ENCODE measurements at regions not wholly inside any gene's neighbourhood (a gene's known extent, or its start where the extent isn't known, plus 50 kb on each side); places are given as distances from the start of the nearest gene placed in this dataset.
"Not testable (repeated sequence)": the region's sequence is repeated elsewhere in the genome, so short reads cannot be mapped to it uniquely, and the experiment has no call there.

- DNase-seq (ENCODE audit: low read depth in 3 of 3, low spot score in 1 of 3) = no peak
Measured at GRCh38 chr10:130711072-130711471, 574.9 kb downstream of the GLRX3 start.

- no peak for DNase-seq (ENCODE audit: low read depth in 3 of 3, low spot score in 1 of 3)
Measured at GRCh38 chr10:130713135-130713534, 576.9 kb downstream of the GLRX3 start.

GRCh38 chr10:130713731-130714130, 577.5 kb downstream of the GLRX3 start:
- no peak for DNase-seq (ENCODE audit: low read depth in 3 of 3, low spot score in 1 of 3)

- no peak for DNase-seq (ENCODE audit: low read depth in 3 of 3, low spot score in 1 of 3)
Measured at GRCh38 chr10:130714742-130715467, 578.7 kb downstream of the GLRX3 start.

DNA sequence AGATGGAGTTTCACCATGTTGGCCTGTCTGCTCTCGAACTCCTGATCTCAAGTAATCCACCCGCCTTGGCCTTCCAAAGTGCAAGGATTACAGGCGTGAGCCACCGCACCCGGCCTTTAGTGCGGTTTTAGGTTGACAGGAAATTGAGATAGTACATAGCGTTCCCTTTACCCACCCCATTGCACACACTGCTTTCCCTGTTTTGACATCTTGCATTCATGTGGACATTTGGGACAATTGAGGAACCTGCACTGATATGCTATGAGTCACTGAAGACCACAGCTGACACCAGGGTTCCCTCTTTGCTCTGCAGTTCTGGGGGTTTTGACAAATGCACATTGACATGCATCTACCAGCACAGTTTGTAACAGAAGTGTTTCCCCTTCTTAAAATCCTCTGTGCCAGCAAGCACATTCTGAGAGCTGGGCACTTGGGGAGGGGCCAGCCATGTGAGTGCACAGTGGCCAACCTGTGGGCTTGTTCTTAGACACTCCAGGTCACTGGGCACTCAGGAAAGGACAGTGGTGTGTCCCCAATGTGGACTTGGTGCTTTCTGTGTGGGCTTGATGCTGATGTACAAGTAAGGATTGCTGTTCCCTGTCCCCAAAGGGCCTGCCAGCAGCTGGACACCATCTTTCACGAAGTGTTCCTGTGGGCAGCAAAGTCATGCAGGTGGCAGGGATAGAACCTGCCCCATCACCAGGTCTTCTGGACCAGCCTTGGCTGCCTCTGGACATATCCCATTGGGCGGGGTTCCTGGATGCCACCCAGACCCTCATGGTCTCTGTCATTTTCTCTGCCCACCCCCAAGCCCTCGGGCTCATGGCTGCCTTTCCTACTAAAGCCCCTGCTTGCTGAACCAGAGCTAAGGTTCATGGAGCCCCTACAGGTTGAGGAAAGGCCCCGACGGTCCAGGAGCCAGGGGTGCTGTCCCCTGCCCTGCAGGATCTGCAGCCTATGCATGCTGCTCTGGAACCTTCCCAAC, 579.8 kb downstream of the GLRX3 start:
- no peak for DNase-seq (ENCODE audit: low read depth in 3 of 3, low spot score in 1 of 3)

- DNase-seq (ENCODE audit: low read depth in 3 of 3, low spot score in 1 of 3) = no peak
Measured at GRCh38 chr10:130717083-130717482, 580.9 kb downstream of the GLRX3 start.

GRCh38 chr10:130718744-130719447, 582.7 kb downstream of the GLRX3 start:
- not testable (repeated sequence) for DNase-seq (ENCODE audit: low read depth in 3 of 3, low spot score in 1 of 3)

DNA sequence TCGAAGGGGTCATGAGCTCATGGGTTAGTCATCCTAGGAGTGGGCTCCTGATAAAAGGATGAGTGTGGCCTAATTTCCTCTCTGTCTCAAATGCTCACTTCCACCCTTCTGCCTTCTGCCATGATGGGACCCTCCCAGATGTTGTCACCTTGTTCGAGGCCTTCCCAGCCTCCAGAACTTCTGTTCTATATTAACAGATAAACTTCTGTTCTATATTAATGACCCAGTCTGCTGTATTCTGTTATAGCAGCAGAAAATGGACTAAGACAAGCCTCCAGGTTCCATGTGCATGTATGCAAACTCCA, 583.2 kb downstream of the GLRX3 start:
- DNase-seq (ENCODE audit: low read depth in 3 of 3, low spot score in 1 of 3) = no peak

DNA sequence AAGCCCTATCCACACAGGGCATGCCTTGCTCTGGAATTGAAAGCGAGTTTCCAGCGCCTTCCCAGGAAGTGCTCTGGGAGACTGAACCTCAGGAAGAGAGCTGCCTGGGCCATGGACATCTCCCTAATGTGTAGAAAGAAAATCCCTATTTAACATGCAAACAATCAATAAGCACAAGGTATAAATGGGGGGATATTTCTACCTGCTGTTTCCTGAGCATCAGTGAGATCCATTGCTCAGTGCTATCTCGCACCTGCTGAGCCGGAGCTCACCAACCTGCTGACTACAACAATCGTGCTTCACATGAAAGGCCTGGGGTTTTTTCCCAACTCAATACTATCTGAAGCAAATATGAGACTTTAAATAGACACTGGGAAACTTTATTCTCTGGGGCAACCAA, 584.0 kb downstream of the GLRX3 start:
- no peak for DNase-seq (ENCODE audit: low read depth in 3 of 3, low spot score in 1 of 3)

DNA sequence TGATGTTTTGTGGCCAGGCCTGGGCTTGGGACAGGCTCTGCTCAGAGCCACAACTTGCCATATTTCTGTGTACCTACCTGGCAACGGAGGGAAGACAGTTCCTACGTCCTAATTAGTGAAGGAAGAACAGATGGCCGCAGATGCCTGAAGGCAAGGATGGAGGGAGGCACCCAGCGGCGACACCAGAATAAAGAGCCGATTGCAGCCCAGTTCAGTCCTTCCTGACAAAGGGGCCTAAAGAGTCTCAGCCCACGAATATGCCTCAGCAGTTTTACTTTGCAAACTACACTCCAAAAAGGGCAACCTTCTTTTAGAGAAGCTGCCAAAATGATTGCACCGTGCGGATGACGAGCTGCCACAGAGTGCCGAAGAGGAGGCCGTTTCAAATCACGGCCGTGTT, 585.8 kb downstream of the GLRX3 start:
- no peak for DNase-seq (ENCODE audit: low read depth in 3 of 3, low spot score in 1 of 3)

GRCh38 chr10:130723704-130724103, 587.5 kb downstream of the GLRX3 start:
- no peak for DNase-seq (ENCODE audit: low read depth in 3 of 3, low spot score in 1 of 3)

DNA sequence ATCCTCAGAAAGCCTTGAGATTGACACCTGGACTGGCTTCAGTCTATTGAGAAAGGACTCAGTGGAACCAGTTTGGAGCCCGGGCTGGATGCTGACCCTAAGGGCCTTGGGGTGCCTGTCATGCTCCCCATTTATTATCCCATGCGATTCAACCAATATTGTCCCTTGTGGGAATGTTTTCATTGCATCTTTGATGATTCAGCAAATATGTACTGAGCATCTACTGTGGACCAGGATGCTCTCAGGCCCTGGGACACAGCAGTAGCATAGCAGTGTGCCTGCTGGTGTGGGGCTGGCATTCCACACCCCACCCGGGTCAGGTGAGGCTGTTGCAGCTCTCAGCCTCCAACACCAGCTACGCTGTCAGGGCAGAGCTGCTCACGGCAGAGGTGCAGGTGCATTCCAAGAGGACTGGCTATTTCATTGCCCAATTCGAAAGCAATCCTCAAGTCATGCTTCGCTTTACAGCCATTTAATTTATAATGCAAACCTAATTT, 586.0 kb downstream of the TCERG1L start:
- no peak for DNase-seq (ENCODE audit: low read depth in 3 of 3, low spot score in 1 of 3)

- DNase-seq (ENCODE audit: low read depth in 3 of 3, low spot score in 1 of 3) = no peak
Measured at GRCh38 chr10:130726996-130727725, 584.4 kb downstream of the TCERG1L start.

DNA sequence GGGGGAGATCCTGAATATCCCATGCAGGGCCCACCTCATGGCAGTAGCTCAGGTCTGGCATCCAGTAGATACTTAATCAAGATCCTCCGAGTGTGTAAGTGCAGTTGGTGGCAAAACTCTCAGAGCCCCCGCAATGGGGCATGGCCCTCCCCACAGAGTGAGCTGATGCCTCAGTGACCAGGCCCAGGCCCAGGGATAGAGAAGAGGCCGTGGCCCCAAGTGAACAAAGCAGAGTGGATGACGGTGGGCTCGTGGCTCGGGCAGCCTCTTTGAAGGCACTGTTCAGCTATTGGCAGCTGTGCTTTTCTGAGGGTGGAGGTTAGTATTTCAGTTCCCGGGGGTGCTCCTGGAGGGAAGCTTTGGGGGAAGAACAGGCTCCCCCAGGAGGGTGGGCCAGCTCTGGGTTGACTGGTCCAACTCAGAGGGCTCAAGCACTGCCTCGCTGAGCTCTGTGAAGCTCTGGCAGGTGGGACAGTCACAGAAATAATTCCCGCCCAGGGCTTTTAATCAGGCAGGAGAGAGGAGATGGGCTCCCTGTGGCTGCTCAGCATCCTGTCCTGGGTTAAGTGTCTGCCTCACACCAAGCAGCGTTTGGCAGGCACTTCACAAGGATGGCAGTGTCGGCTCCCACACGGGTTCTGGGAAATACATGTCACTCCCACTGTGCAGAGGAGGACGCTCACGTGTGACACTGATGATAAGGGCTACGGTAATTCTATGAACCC, 583.6 kb downstream of the TCERG1L start:
- no peak for DNase-seq (ENCODE audit: low read depth in 3 of 3, low spot score in 1 of 3)

DNA sequence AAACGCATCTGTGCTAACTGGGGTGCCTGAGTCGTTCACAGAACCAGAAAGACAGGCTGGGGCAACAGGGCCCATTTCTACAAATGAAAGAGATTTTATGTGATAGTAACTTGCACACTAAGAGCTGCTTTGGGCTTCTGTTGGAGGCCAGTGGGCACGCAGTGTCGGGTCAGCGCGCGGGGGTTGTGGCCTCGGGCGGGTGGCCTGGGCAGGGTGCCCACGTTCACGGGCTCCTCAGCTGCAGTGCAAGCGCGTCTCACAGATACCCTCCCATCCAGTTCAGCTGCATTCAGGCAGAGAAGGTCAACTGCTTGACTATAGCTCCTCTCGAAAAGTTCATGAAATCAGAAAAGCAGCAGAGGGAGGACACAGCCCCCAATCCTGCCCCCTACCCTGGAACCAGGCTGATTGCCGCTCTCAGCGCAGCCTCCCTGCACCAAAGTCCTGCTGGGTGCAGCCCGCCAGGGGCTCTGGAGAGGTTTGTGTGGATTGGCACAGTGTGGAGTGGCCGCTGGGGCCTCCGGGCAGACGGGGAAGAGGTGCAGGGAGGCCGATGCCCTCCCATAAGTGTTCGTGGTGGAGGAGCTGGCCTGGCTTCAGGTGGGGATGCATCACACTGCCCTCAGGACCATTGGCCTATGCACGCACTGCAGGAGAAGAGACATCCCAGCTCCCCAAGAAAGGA, 582.8 kb downstream of the TCERG1L start:
- no peak for DNase-seq (ENCODE audit: low read depth in 3 of 3, low spot score in 1 of 3)

GRCh38 chr10:130729876-130730275, 581.6 kb downstream of the TCERG1L start:
- no peak for DNase-seq (ENCODE audit: low read depth in 3 of 3, low spot score in 1 of 3)

GRCh38 chr10:130737186-130737585, 574.3 kb downstream of the TCERG1L start:
- no peak for DNase-seq (ENCODE audit: low read depth in 3 of 3, low spot score in 1 of 3)

DNA sequence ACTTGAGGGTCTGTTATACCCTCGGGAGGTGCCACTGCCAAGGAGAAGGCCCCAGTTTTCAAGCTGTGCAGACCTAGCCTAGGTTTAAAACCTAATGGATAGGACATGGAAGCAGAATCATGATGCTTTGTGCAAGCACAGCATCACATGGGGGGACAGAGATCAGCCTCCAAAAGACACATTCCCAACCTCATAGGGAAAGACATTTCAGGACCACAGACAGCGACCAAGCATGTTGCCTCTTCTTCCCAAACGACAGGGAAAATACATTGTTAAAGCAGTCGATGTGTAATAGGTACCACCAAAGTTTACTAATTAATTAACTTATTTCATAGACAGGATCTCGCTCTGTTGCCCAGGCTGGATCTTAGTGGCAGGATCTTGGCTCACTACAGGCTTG, 573.9 kb downstream of the TCERG1L start:
- DNase-seq (ENCODE audit: low read depth in 3 of 3, low spot score in 1 of 3) = no peak

- no peak for DNase-seq (ENCODE audit: low read depth in 3 of 3, low spot score in 1 of 3)
Measured at GRCh38 chr10:130739016-130739756, 572.3 kb downstream of the TCERG1L start.
